Thoracic aorta (tissue), 2 donors: ENCODE measurements at regions not wholly inside any gene's neighbourhood (a gene's known extent, or its start where the extent isn't known, plus 50 kb on each side); places are given as distances from the start of the nearest gene placed in this dataset.

Source experiments
- ATAC-seq: fragments of 150-250 bp; one replicate; pipeline ENCODE4 v1.8.0; 2017; ENCODE audit warnings: low read depth; ENCODE audit not compliant: insufficient number of reproducible peaks, low FRiP score
- DNase-seq: peaks from one replicate; pipeline ENCODE4 v3.0.0-alpha.2; 2020; ENCODE audit warnings: low spot score
- H3K27ac ChIP-seq, 2 donors: fragments of 200-600 bp; sonication (generic); 1 replicate in 1 of 2; 2 replicates in 1 of 2; pipeline ENCODE4 v1.5.1; 2016; ENCODE audit warnings: mild to moderate bottlenecking in 2 of 2, moderate library complexity in 2 of 2
- H3K27me3 ChIP-seq: fragments of 200-600 bp; sonication (generic); replicated peaks from 2 replicates; pipeline ENCODE4 v1.6.0; 2016; ENCODE audit warnings: mild to moderate bottlenecking; ENCODE audit not compliant: insufficient read depth
- H3K36me3 ChIP-seq: fragments of 200-600 bp; sonication (generic); one replicate; pipeline ENCODE4 v1.5.1; 2016
- H3K4me1 ChIP-seq, 2 donors: fragments of 200-600 bp; sonication (generic); 1 replicate in 1 of 2; 2 replicates in 1 of 2; pipeline versions ENCODE4 v1.5.1 to v1.6.0; 2016; ENCODE audit warnings: low read depth in 2 of 2, mild to moderate bottlenecking in 1 of 2; ENCODE audit not compliant: control insufficient read depth in 1 of 2
- H3K4me3 ChIP-seq: fragments of 200-600 bp; sonication (generic); 2 replicates; pipeline ENCODE4 v1.5.1; 2016; ENCODE audit warnings: mild to moderate bottlenecking
- H3K9me3 ChIP-seq: fragments of 200-600 bp; sonication (generic); 2 replicates; pipeline ENCODE4 v1.5.1; 2016
- CTCF ChIP-seq: fragments of 200-600 bp; sonication (generic); IDR thresholded peaks from one replicate; pipeline ENCODE4 v1.5.1; 2019; ENCODE audit warnings: antibody characterized with exemption

GRCh38 chr7:119936836-119937235 lies 336.1 kb upstream of the KCND2 start:
- DNase-seq (no peak), ATAC-seq (no peak)
- H3K27ac ChIP-seq = no peak overlapping the region

GRCh38 chr7:119937745-119938144 lies 335.2 kb upstream of the KCND2 start:
- no peak for TF ChIP-seq CTCF
- Histone ChIP-seq H3K27me3 (no peaks in the 10 kb centered on the region), H3K27ac (no peak overlapping the region), H3K4me1 (no peaks in the 10 kb centered on the region), H3K4me3 (no peak overlapping the region), H3K9me3 (no peaks in the 10 kb centered on the region), H3K36me3 (no peaks in the 10 kb centered on the region)
- ATAC-seq = no peak
- DNase-seq = no peak

More at GRCh38 chr7:119936836-119937235, 336.1 kb upstream of the KCND2 start:
- no peaks in the 10 kb centered on the region for H3K4me1 ChIP-seq
- no peaks in the 10 kb centered on the region for H3K27me3 ChIP-seq
- H3K36me3 ChIP-seq = no peaks in the 10 kb centered on the region
- no peak overlapping the region for H3K4me3 ChIP-seq
- no peak for TF ChIP-seq CTCF
- no peaks in the 10 kb centered on the region for H3K9me3 ChIP-seq

- no peak for ATAC-seq
- no peak overlapping the region for H3K27ac ChIP-seq
- TF ChIP-seq CTCF = no peak
Observed at GRCh38 chr7:119943942-119944600, 328.9 kb upstream of the KCND2 start.

GRCh38 chr7:119944601-119944972 lies 328.4 kb upstream of the KCND2 start:
- no peak overlapping the region for H3K4me3 ChIP-seq
- no peak for TF ChIP-seq CTCF
- H3K36me3 ChIP-seq = no peaks in the 10 kb centered on the region
- no peak for DNase-seq
- no peaks in the 10 kb centered on the region for H3K9me3 ChIP-seq
- no peak overlapping the region for H3K27ac ChIP-seq
- H3K27me3 ChIP-seq = no peaks in the 10 kb centered on the region
- no peaks in the 10 kb centered on the region for H3K4me1 ChIP-seq
- no peak for ATAC-seq

More at GRCh38 chr7:119943942-119944600, 328.9 kb upstream of the KCND2 start:
- H3K36me3 ChIP-seq = no peaks in the 10 kb centered on the region
- no peak for DNase-seq
- H3K27me3 ChIP-seq = no peaks in the 10 kb centered on the region
- H3K4me3 ChIP-seq = no peak overlapping the region
- H3K9me3 ChIP-seq = no peaks in the 10 kb centered on the region
- H3K4me1 ChIP-seq = no peaks in the 10 kb centered on the region

GRCh38 chr7:119945822-119946221 lies 327.2 kb upstream of the KCND2 start:
- H3K4me1 ChIP-seq = no peaks in the 10 kb centered on the region
- no peaks in the 10 kb centered on the region for H3K36me3 ChIP-seq
- DNase-seq = no peak
- ATAC-seq = no peak
- no peak overlapping the region for H3K27ac ChIP-seq
- no peaks in the 10 kb centered on the region for H3K9me3 ChIP-seq
- H3K4me3 ChIP-seq = no peak overlapping the region
- H3K27me3 ChIP-seq = no peaks in the 10 kb centered on the region
- no peak for TF ChIP-seq CTCF
